ENCODE measurements at regions not wholly inside any gene's neighbourhood (a gene's known extent, or its start where the extent isn't known, plus 50 kb on each side); places are given as distances from the start of the nearest gene placed in this dataset.
A peak's percentile ranks its signal among the peaks of the same experiment; 100 is the strongest.
"Not testable (repeated sequence)": the region's sequence is repeated elsewhere in the genome, so short reads cannot be mapped to it uniquely, and the experiment has no call there.

DNA sequence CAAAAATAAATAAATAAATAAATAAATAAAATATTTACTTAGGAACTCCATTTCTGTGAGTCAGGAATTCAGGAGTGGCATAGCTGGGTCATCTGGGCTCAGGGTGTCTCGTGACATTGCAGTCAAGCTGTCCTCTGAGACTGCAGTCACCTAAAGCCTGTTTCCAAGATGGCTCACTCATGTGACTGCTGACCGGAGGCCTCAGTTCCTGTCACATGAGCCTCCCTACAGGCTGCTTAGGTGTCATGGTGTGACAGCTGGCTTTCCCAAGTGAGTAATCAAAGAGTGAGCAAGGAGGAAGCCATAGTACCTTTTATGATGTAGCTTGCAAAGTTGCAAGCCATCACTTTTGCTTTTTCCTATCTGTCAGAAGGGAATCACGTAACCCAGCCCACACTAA lies 128.6 kb upstream of the KCTD7 start:
- no peak for DNase-seq (ENCODE audit: low read depth in 4 of 4, low spot score in 3 of 4)

GRCh38 chr7:66502230-66503035 lies 126.2 kb upstream of the KCTD7 start:
- no peak for DNase-seq (ENCODE audit: low read depth in 4 of 4, low spot score in 3 of 4)

DNA sequence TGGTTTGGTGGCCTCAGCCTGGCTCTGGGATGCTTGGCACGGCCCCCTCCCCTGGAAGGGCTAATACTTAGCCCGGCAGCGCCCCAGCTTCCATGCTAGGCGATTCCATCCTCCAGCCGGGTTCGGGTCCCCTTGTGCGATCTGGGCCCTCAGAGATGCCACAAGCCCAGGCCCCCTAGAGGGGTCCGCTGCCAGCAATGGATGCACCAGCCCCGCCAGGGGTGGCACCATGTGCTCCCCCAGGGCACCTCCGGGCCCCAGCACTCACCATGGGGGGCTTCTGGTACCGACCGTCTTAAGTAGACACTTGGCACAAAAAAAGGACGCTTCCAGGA lies 125.7 kb upstream of the KCTD7 start:
- no peak for DNase-seq (ENCODE audit: low read depth in 4 of 4, low spot score in 3 of 4)

DNA sequence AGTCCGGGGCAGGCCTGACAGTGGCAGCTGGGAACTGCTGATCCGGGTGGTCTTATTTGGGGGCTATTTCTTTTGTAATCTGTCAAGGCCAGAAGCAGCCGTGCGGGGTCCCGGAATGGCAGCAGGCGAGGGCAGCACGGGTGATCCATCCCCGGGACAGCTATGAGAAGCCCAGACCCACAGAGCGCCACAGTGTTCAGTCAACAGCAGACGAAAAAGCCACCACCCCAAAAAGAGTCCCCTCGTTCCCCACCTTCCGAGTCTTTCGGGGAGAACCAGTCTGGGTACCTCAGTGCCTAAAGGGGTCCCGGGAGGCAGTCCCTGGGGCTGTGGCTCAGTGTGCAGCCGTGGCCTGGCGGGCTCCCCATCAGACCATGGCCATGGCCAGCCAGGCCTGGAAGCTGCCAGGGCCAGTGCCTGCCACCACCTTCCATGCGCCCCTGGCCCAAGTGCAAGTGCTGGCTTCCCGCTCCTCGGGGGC lies 125.1 kb upstream of the KCTD7 start:
- no peak for DNase-seq (ENCODE audit: low read depth in 4 of 4, low spot score in 3 of 4)

DNA sequence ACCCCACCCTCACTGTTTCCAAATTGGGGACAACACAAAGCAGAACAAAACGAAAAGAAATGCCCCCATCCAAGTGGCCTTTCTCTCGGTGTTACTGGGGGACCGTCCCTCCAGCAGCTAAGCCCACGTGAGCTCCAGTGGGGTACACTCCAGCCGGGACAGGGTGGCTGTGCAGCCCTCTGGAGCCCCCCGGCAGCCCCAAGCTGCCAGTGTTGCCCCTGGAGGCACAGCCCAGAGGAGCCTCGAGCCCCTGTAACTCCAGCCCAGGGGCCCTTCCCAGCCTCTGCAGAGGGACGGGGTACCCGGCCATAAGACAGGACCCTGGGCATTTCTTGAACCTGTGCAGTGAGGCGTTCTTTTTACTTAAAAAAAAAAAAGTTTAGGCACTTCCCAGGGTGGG lies 124.5 kb upstream of the KCTD7 start:
- DNase-seq (ENCODE audit: low read depth in 4 of 4, low spot score in 3 of 4): no peak

DNA sequence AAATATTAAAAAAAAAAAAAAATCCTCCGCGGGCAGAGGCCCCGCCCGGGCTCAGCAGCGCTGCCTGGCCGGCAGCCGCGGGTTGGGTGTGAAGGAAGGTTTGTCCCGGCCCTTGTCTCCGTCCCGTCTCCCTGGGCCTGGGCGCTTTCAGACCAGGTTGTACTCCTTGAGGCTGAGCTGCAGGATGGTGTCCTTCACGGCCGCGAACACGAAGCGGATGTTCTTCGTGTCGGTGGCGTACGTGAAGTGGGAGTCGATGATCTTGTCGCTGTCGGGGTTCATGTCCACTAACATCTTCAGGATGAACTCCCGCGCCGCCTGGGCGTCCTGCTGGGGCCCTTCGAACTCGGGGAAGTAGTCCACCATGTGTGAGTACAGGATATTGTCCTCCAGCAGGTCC lies 123.7 kb upstream of the KCTD7 start:
- DNase-seq (ENCODE audit: low read depth in 4 of 4, low spot score in 3 of 4): no peak

DNA sequence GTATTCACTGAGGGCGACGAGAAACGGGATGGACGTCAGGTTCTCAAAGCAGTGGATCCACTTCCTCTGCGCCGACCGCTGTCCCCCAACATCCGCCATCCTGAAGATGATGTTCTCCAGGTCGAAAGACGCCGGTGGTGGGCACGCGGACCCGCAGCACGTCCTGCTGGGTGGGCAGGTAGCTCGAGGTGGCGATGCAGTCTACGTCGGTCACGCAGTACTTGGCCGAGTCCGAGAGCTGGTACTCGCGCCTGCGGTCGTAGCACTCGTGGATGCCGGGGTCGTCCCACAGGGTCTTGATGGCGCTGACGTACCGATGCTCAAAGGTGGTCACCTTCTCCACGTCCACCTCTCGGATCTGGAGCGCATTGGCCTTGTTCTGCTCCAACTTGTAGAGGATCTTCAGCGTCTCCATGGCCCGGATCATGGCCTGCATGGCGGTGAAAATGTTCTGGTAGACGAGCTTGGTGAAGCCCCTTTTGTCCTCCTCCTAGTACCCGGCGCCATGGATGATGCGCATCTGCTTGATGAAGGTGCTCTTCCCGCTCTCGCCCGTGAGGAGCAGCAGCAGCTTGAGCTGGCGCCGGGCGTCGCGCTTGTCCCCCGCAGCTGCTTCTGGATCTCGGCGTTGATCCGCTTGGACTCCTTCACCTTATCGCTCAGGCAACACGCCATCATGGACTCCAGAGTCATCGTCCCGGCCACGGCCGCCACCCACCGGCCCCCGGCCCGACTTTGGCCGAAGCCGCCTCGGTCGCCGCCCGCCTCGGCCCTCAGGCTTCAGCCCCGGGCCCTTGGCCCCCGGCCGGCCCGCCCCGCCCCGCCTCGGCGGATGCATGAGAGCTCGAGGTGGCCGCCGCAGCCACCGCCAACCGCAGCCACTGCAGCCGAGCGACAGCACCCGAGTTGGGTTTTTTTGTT lies 122.9 kb upstream of the KCTD7 start:
- peak in 1 of 4 donors; percentile 5 for DNase-seq (ENCODE audit: low read depth in 4 of 4, low spot score in 3 of 4)

DNA sequence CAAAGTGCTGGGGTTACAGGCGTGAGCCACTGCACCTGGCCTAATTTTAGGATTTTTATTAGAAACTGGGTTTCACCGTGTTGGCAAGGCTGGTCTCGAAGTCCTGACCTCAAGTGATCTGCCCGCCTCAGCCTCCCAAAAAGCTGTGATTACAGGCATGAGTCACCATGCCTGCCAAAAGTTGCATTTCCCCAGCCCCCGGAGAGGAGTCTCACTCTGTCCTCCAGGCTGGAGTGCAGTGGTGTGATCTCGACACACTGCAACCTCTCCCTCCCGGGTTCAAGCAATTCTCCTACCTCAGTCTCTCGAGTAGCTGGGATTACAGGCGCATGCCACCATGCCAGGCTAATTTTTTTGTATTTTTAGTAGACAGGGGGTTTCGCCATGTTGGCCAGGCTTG lies 122.0 kb upstream of the KCTD7 start:
- not testable (repeated sequence) for DNase-seq (ENCODE audit: low read depth in 4 of 4, low spot score in 3 of 4)

- DNase-seq (ENCODE audit: low read depth in 4 of 4, low spot score in 3 of 4): no peak
Measured at GRCh38 chr7:66507764-66508296, 120.9 kb upstream of the KCTD7 start.

GRCh38 chr7:66508431-66508830 lies 120.2 kb upstream of the KCTD7 start:
- DNase-seq (ENCODE audit: low read depth in 4 of 4, low spot score in 3 of 4): no peak

DNA sequence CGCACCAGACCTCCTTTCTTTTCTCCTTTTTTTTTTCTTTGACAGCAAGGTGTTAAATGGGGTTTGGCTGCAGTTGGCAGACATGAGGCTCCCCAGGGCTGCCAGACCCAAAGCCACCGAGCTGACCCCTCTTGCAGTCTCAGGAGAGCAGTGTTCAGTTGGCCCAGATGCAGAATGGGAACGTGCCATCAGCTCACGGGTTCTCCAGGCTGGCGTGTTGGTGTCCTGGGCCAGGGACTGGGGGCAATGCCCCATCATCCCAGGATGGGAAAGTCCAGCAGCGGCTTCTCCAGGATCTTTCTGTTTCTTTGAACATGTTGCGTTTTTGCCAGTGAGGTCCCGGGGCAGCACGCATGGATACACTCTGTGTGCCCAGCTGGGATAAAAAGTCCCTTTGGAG lies 114.6 kb upstream of the KCTD7 start:
- DNase-seq (ENCODE audit: low read depth in 4 of 4, low spot score in 3 of 4): no peak

- DNase-seq (ENCODE audit: low read depth in 4 of 4, low spot score in 3 of 4): no peak
Measured at GRCh38 chr7:66517212-66517909, 111.3 kb upstream of the KCTD7 start.

DNA sequence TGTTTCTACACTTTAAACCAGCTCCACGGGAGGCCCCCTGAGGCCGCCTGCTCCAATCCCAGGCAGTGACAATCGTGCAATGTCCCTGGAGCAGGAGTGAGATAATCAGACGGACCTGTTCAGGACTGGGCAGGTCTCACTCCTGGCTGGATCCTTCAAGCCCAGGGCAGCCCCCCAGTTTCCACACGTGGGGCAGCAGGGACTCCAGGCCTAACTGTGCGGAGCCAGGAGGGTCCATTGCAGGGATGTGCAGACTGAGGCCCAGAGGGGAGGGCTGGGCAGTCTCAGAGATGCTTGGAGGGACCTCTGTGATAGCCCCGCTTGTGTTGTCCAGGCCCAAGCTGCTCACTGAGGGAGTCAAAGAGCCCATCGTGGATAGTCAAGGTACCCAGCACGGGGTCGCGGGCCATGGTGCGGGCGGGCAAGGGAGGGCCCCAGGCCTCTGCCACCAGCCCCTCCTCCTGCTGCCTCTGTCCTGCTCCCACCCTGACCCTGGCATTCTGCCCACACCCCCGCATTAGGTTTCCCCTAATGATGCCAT lies 110.5 kb upstream of the KCTD7 start:
- DNase-seq (ENCODE audit: low read depth in 4 of 4, low spot score in 3 of 4): no peak

DNA sequence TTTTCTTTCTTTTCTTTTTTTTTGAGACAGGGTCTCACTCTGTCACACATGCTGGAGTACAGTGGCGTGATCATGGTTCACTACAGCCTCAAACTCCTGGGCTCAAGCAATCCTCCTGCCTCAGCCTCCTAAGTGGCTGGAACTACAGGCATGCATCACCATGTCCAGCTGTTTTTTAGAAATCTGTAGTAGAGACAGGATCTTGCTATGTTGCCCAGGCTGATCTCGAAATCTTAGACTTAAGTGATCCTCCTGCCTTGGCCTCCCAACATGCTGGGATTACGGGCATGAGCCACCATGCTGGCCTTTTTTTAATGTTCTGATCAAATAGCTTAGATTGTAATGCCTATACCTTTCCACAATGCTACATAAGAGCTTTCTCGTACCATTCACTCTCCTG lies 107.0 kb upstream of the KCTD7 start:
- no peak for DNase-seq (ENCODE audit: low read depth in 4 of 4, low spot score in 3 of 4)

- DNase-seq (ENCODE audit: low read depth in 4 of 4, low spot score in 3 of 4): no peak
Measured at GRCh38 chr7:66522518-66522917, 106.2 kb upstream of the KCTD7 start.

GRCh38 chr7:66523409-66523808 lies 105.3 kb upstream of the KCTD7 start:
- no peak for DNase-seq (ENCODE audit: low read depth in 4 of 4, low spot score in 3 of 4)

DNA sequence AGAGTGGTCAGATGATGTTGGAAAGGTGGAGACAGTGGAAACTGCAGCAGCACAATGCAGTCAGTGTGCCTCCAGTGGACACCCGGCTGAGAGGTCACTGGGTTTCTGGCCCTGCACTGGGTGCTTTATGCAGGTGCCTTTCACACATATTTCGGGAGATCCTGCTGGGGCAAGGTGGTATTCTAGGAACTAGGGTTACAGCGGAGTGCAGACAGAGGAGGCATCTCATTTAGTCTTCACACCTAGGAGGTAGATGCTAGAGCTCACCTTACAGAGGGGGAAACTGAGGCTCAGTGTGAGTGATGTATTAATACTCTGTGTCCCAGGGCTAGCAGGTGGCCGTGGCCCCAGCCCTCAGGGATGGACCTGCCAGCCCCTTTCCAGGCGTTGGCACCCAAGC lies 103.9 kb upstream of the KCTD7 start:
- no peak for DNase-seq (ENCODE audit: low read depth in 4 of 4, low spot score in 3 of 4)

DNA sequence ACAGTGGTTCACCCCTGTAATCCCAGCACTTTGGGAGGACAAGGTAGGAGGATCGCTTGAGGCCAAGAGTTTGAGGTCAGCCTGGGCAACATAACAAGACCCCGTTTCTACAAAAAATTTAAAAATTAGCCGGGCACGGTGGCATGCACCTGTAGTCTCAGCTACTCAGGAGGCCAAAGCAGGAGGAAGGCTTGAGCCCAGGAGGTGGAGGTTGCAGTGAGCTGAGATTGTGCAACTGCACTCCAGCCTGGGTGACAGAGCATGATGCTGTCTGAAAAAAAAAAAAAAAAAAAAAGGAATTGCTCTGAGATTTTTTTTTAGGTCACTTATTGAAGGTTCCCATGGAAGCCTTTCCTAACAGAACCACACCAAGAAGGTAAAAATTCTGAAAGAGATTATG lies 101.9 kb upstream of the KCTD7 start:
- not testable (repeated sequence) for DNase-seq (ENCODE audit: low read depth in 4 of 4, low spot score in 3 of 4)

DNA sequence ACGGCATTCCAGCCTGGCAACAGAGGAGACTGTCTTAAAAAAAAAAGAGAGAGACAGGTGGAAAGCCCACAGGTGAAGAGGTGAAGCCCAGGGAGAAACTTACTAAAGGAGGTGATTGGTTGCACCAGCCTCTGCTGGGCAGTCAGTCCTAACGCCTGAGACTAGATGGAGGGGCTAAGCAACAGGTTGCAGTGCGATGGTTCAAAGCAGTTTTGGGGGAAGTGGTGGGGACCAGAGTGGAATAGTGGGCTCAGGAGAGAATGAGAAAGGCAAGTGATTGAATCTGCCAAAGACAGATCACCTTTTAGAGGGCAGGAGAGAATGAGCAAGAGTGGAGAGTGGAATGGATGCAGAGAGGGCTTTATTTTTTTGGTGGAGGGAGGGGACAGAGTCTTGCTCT lies 100.0 kb upstream of the KCTD7 start:
- no peak for DNase-seq (ENCODE audit: low read depth in 4 of 4, low spot score in 3 of 4)

GRCh38 chr7:66529883-66530610 lies 98.6 kb upstream of the KCTD7 start:
- DNase-seq (ENCODE audit: low read depth in 4 of 4, low spot score in 3 of 4): no peak

All from left renal pelvis (tissue), 4 donors.